GM18505 (cell line): ENCODE measurements at regions not wholly inside any gene's neighbourhood (a gene's known extent, or its start where the extent isn't known, plus 50 kb on each side); places are given as distances from the start of the nearest gene placed in this dataset.
"Not testable (repeated sequence)": the region's sequence is repeated elsewhere in the genome, so short reads cannot be mapped to it uniquely, and the experiment has no call there.

Experiments
- ATAC-seq: cut with Tn5 transposase; IDR thresholded peaks from one replicate; pipeline ENCODE4 v1.9.1; 2021; ENCODE audit not compliant: unreplicated experiment
- POLR2A ChIP-seq: IDR thresholded peaks from 4 replicates; pipeline ENCODE4 v1.6.1; 2011; ENCODE audit warnings: borderline replicate concordance; ENCODE audit not compliant: insufficient read depth, insufficient read length; ENCODE audit errors: extremely low read depth

GRCh38 chr9:129550199-129550839, 70.6 kb downstream of the C9orf50 start:
- no peak for ATAC-seq
- TF ChIP-seq POLR2A, result no peak

DNA sequence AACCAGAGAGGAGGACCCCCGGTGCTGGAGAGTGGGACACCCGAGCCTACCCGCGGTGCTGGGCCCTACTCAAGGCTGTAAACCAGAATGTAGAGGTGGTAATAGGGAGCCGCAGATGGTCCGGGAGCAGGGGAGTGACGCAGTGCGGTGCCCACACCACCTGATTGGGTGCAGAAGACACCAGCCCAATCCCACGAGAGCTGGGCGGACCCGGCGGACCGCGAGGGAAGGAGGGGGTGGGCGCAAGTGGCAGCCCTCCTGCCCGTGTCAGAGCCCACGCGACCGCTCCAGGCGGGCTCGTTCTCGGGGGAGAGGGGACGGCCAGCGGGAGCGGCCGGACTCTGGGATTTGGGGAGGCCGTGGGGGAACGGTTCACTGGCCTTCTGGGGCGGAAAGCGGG, 71.2 kb downstream of the C9orf50 start:
- no peak for ATAC-seq
- TF ChIP-seq POLR2A, result no peak

DNA sequence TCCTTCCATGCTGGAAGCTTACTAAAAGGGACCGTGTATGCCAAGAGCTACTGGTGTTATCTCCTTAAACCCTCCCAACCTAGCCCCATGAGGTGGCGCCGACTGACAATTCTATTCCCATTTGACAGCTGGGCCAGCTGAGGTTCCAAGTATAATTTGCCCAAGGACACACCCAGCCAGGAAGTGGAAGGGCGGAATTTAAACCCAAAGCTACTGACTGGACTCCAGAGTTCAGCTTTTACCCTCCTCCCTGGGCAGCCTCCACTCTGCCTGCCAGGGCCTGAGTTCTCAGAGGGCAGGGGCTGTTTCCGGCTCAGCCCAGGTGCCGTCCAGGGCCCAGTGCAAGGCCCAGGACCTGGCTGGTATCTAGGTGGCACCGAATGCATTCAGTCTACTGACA, 71.8 kb downstream of the C9orf50 start:
- ATAC-seq, result no peak
- TF ChIP-seq POLR2A, result no peak

DNA sequence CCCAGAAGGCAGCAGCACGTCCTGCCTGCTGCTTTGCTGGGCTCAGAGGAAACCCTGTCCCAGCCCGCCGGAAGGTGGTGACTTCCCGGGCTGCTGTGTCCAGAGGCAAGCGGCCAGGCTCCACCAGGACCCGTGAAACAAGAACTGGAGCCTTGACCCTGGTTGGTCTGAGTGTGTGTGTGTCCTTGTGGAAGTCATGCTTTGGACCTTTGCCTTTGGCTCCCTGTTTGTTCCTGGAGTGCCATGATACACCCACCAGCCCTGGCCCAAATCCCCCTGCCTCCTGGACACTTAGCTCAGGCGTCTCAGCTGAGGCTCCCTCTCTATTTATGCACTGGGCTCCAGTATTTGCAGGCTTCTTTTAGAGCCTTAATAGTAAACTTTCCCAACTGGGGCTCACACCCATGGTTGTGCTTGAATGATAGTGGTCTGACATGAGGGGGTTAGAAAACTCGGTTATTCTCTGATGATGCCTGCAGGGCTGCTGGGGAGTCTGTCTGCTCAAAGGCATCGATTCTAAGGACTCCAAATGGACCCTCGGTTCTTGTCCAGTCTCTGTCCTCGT, 72.2 kb downstream of the C9orf50 start:
- no peak for TF ChIP-seq POLR2A
- ATAC-seq, result no peak

DNA sequence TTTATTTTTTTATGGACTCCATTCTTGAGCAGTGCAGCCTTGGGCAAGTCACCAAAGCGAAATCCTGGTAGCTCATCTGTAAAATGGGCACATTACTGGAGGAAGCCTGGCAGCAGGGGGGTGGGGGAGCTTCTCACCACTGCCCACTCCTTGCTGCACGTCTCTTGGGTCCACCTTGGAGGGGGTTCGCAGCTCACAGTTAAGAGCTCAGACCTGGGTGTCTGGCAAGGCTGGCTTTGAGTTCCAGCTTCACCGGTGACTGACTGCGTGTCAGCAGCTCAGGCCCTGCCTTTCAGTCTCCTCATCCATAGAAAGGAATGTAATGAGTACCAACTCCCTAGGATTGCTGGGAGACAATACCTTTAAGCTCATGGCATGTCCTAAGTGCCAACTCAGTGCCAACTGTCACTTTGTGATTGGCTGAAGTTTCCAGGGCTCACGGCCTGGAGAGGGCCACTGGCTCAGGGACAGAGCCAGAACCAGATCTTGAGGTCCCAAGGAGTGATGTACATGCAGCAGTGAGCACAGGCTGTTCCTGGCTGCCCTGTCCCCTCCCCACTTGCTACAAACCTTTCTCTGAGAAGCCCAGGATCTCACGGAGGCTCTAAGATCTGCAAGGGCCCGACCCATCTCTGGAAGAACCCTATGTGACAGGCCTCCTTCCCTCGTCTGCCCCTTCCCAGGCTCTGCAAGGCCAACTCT, 72.9 kb downstream of the C9orf50 start:
- TF ChIP-seq POLR2A, result no peak
- no peak for ATAC-seq

GRCh38 chr9:129547063-129547462, 73.8 kb downstream of the C9orf50 start:
- TF ChIP-seq POLR2A, result no peak

DNA sequence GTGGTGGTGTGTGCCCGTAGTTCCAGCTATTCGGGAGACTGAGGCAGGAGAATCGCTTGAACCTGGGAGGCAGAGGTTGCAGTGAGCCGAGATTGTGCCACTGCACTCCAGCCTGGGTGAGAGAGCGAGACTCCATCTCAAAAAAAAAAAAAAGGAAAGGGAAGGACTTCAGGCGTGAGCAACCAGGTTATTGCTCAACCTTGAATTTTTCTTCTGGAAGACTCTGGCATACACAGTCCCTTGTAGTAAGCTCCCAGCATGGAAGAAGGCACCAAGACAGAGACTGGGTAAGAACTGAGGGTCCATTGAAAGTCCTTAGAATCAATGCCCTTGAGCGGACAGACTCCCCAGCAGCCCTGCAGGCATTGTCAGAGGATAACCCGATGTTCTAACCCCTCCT, 75.0 kb downstream of the C9orf50 start:
- not testable (repeated sequence) for ATAC-seq

More at GRCh38 chr9:129547063-129547462, 73.8 kb downstream of the C9orf50 start:
- ATAC-seq, result no peak

DNA sequence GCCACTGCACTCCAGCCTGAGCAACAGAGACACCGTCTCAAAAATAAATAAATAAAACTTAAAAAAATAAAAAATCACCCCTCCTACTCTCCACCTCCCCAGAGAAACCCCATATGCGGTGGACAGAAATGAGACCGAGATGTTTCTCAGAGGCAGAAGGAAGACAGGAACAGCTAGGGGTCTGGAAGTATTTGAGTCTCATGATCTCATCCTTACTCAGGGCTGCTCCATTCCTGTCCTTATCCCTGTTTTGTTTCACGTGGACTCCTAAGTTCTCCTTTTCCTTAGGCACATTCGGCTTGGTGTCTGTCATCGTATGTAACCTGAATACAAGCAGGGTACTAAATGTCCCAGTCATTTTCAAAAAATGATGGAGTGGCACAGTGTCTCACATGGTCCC, 76.1 kb downstream of the C9orf50 start:
- no peak for TF ChIP-seq POLR2A
- no peak for ATAC-seq

DNA sequence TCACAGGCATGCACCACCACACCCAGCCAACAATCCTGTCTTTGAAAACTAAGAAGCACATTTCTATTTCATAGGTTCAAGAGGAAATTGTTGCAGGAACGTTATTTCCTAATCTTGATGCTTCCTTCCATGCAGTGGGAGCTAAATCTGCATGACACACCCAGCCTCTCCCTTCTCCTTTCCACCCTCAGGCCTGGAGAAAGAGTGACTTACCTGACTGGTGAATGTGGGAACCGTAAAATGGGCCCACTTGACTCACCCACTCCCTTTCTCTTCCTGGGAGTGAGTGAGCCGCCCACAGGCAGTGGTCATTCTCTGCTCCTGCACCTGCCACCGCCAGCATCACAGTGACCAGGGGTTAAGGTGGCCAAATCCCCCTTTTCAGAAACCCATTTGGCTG, 78.2 kb downstream of the C9orf50 start:
- ATAC-seq, result no peak
- TF ChIP-seq POLR2A, result no peak

DNA sequence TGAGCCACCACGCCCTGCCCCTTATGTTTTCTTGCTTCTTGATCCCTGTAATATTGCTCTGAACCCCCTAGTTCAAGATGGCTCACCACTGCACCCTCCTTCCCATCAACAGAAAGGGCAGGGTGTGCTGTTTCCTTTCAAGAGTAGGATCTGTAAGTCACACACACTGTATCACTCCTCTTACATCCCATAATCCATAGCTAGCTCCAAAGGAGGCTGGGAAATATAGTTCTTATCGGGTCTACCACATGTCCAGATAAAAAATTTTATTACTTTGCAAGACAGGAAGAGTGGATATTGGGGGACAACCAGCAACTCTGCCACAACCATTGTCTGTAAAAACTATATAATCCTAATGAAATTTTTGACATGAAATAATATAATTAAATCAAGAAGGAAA, 79.6 kb downstream of the C9orf50 start:
- TF ChIP-seq POLR2A, result no peak
- no peak for ATAC-seq

DNA sequence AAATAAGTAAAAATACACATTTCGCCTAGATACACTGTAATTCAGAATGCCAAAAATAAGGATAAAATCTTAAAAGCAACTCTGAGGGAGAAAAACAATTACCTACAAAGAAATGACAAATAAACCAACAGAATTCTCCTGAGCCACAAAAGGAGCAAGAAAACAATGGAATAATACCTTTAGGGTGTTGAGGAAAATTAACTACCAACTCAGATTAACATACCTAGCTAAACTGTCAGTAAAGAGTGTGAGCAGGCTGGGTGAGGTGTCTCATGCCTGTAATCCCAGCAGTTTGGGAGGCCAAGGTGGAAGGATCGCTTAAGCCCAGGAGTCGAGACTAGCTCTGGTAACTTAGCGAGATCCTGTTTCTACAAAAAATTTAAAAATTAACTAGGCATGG, 81.5 kb downstream of the C9orf50 start:
- no peak for ATAC-seq
- no peak for TF ChIP-seq POLR2A

DNA sequence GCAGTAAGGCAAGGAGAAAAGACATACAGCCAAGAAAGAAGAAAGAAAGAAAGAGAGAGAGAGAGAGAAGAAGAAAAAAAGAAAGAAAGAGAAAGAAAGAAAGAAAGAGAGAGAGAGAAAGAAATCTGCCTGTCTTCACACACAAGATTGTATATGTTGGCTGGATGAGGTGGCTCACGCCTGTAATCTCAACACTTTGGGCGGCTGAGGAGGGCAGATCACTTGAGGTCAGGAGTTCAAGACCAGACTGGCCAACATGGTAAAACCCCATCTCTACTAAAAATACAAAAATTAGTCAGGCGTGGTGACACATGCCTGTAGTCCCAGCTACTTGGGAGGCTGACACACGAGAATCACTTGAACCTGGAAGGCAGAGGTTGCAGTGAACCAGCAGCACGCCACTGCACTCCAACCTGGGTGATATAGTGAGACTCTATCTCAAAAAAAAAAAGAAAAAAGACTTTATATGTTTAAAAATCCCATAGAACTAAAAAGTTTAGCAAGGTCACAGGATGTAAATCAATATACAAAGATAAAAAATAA, 89.0 kb downstream of the C9orf50 start:
- not testable (repeated sequence) for ATAC-seq

DNA sequence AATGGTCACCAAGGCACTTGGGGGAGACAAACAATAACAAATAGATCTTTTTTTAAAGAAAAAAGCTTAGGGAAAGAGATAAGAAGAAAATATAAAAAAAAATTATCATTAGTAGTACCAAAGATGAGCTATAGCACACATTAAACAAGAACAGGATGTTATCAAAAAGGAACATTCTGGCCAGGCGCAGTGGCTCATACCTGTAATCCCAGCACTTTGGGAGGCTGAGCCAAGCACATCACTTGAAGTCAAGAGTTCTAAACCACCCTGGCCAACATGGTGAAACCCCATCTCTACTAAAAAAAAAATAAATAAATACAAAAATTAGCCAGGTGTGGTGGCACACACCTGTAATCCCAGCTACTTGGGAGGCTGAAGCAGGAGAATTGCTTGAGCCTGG, 92.9 kb downstream of the C9orf50 start:
- ATAC-seq, result not testable (repeated sequence)

- no peak for ATAC-seq
- TF ChIP-seq POLR2A, result no peak
Measured at GRCh38 chr9:129525656-129526196, 95.2 kb downstream of the C9orf50 start.
